ENCODE measurements at regions not wholly inside any gene's neighbourhood (a gene's known extent, or its start where the extent isn't known, plus 50 kb on each side); places are given as distances from the start of the nearest gene placed in this dataset.

DNA sequence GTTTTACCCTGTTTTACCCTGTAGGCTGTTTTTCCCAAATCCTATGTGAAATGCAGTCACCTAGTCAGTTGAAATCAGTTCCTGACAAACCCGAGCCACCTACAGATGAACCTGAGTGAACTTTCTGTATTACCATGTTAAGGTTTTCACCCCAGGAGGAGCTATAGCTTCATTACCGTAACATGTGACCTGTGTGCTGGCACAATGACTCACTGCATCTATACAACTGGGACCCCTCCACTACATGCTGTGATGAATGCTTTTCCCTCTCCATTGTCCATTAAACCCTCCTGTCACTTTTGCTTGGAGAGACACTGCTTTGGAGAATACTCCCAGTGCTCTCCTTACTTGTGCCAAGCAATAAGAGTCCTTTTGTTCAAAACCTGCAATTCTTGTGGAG is 1974.8 kb downstream of the EFNA5 start:
- TF ChIP-seq, protein P1, sequence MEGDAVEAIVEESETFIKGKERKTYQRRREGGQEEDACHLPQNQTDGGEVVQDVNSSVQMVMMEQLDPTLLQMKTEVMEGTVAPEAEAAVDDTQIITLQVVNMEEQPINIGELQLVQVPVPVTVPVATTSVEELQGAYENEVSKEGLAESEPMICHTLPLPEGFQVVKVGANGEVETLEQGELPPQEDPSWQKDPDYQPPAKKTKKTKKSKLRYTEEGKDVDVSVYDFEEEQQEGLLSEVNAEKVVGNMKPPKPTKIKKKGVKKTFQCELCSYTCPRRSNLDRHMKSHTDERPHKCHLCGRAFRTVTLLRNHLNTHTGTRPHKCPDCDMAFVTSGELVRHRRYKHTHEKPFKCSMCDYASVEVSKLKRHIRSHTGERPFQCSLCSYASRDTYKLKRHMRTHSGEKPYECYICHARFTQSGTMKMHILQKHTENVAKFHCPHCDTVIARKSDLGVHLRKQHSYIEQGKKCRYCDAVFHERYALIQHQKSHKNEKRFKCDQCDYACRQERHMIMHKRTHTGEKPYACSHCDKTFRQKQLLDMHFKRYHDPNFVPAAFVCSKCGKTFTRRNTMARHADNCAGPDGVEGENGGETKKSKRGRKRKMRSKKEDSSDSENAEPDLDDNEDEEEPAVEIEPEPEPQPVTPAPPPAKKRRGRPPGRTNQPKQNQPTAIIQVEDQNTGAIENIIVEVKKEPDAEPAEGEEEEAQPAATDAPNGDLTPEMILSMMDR (IDR thresholded peaks at IDR 0.05), result no peak
- TF ChIP-seq POLR2A (IDR thresholded peaks at IDR 0.05), result no peak
